ENCODE measurements at regions not wholly inside any gene's neighbourhood (a gene's known extent, or its start where the extent isn't known, plus 50 kb on each side); places are given as distances from the start of the nearest gene placed in this dataset.

GRCh38 chr12:3945671-3946070 lies 72.5 kb upstream of the PARP11 start:
- no peak for DNase-seq

- DNase-seq: no peak
These were observed 71.4 kb upstream of the PARP11 start for GRCh38 chr12:3944620-3945019.

- DNase-seq: no peak
These were observed 64.9 kb upstream of the PARP11 start for GRCh38 chr12:3938042-3938544.

- peak; percentile 33 for DNase-seq
These were observed 61.9 kb upstream of the PARP11 start for GRCh38 chr12:3935078-3935477.

GRCh38 chr12:3933819-3934192 lies 60.6 kb upstream of the PARP11 start:
- peak; percentile 9 for DNase-seq

- DNase-seq: peak; percentile 58
These were observed 60.0 kb upstream of the PARP11 start for GRCh38 chr12:3933074-3933818.

GRCh38 chr12:3931776-3932175 lies 58.6 kb upstream of the PARP11 start:
- peak; percentile 15 for DNase-seq

- DNase-seq: peak; percentile 67
These were observed 58.0 kb upstream of the PARP11 start for GRCh38 chr12:3931206-3931605.

- no peak for DNase-seq
These were observed 56.8 kb upstream of the PARP11 start for GRCh38 chr12:3929875-3930615.

- no peak for DNase-seq
These were observed 55.5 kb upstream of the PARP11 start for GRCh38 chr12:3928538-3929184.

- DNase-seq: no peak
These were observed 52.4 kb upstream of the PARP11 start for GRCh38 chr12:3925621-3926020.

- DNase-seq: no peak
These were observed 51.6 kb upstream of the PARP11 start for GRCh38 chr12:3924761-3925160.

- DNase-seq: no peak
These were observed 49.8 kb upstream of the PARP11 start for GRCh38 chr12:3923021-3923420.
